ELR (cell line): ENCODE measurements at regions not wholly inside any gene's neighbourhood (a gene's known extent, or its start where the extent isn't known, plus 50 kb on each side); places are given as distances from the start of the nearest gene placed in this dataset.
"Not testable (repeated sequence)": the region's sequence is repeated elsewhere in the genome, so short reads cannot be mapped to it uniquely, and the experiment has no call there.

Experiments
- DNase-seq: peaks from one replicate; pipeline ENCODE4 v3.0.0-alpha.2; 2015; ENCODE audit warnings: low read depth

DNA sequence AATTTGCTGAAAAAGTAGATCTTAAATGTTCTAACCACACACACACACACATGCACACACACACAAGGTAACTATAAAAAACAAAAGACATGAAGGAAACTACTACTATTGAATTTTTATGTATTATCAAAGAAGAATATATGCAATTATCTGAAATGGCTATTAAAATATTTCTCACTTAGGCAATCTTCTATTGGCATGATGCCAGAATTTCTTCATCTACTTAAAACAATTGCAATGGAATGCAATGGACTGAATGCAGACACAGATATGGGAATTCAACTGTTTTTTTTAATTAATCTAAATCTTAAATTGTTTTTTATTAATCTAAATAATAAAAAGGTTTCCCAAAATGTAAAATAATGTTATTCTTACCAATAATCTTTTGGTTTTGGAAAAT lies 152.6 kb upstream of the SMLR1 start:
- DNase-seq = peak; percentile 48

GRCh38 chr6:130675072-130675471 lies 152.1 kb upstream of the SMLR1 start:
- peak; percentile 93 for DNase-seq

DNA sequence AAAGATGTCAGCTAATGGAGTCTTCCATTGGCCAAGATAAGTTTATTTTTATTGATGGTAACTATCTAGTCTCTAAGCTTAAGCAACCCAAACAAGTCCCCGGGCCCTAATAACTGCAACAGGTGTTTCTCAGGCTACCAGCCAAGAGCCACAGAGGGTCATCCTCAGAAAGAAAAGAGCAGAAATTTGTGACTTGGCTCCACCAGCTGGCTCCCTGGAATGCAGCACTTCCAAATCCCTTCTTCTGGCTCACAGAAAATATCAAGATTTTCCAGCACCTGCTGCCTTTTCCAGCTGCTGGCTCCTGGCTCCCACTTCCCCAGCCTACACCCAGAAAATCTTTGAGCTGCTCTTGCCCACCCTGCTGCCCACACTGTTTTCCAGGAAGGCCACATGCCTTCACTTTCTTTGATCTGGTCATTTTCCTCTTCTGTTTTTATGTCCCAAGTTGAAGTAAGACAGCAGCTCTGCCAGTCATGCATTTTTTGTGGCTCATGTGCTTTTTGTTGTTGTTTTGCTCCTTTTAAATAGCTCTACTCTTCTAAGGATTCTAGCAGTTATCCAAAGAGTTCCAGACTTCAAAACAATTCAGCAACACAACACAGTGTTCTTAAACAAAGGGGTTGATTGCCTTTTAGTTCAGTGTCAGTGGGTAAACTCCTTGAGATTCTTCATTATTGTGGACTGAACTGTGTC lies 151.0 kb upstream of the SMLR1 start:
- DNase-seq = peak; percentile 28

GRCh38 chr6:130676773-130677144 lies 150.4 kb upstream of the SMLR1 start:
- DNase-seq = no peak

- no peak for DNase-seq
Observed at GRCh38 chr6:130677312-130677711, 149.9 kb upstream of the SMLR1 start.

- no peak for DNase-seq
Observed at GRCh38 chr6:130677766-130678165, 149.4 kb upstream of the SMLR1 start.

DNA sequence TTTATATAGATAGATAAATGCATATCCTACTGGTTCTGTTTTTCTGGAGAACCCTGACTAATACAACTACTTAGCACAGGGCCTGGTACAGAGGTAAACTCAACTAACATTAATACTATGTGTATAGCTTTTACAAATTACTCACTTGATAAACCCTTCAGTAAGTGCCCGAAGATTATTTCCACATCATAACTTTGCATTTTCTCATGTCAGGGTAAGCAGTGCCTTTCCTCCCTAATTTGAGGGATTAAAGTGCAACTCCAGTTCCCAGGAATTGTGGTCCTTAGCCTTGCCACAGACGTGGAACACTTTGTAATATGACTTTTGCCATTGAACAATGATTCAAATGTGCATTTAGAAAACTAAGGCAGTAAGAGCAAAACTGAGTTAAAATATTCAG lies 147.5 kb upstream of the SMLR1 start:
- no peak for DNase-seq

- no peak for DNase-seq
Observed at GRCh38 chr6:130680116-130680515, 147.1 kb upstream of the SMLR1 start.

DNA sequence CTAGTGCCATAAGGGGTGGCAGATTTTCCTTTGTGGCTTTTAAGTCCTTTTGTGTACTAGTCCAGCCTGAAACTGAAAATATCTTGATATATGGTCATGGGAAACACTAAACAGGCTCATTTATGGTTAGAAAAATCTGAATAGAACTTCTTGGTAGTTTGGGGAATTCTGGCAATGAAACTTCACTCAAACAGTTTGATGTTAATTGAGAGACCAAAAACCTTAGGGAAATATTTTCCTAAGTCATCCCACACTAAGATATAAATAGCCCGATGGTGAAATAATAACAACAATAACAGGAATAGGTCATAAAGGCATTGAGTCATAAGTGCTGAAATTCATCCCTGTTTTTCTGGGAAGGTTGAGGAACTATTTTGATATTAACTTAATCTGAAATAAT lies 146.2 kb upstream of the SMLR1 start:
- DNase-seq = peak; percentile 69

GRCh38 chr6:130682066-130682465 lies 145.1 kb upstream of the SMLR1 start:
- no peak for DNase-seq

DNA sequence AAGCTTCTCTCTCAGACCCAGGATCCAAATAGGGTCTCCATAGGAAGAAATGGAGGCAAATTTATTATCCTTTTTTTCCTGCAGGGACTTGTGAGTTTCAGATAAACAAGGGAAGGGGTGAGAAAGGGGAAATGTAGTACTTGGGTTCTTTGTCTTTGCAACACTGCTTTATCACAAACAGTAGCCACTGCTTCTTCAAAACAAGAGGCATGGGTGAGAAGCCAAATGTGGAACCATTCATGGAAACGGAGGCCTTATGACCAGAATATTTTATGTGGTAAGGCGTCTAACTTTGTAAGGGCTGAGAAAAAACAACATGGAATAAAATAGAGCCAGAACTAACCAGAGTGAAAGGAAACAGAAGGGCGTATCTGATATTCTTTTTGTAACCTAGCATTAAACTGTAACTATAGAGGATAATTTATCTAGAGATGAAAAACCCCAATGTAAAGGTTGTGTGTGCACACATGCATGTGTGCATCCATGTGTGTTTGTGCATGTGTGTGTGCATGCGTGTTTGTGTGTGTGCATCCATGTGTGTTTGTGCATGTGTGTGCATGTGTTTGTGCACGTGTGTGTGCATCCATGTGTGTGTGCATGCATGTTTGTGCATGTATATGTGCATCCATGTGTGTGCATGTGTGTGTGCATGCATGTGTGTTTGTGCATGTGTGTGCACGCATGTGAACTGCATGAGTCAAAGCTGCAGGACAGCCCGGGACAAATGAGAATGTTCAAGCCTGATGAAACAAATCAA lies 143.3 kb upstream of the SMLR1 start:
- DNase-seq = no peak

DNA sequence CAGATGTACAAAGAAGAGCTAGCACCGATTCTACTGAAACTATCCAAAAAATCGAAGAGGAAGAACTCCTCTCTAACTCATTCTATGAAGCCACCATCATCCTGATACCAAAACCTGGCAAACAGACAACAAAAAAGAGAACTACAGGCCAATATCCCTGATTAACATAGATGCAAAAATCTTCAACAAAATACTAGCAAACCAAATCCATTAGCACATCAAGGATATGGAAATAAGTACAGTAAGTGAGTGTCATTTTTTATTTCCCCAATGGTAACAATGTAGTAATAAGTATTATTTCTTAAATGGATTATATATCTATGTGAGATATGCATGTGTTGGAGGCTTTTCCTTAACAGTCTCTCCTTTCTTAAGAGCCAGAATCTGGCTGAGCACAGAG lies 134.5 kb upstream of the SMLR1 start:
- DNase-seq = no peak

- no peak for DNase-seq
Observed at GRCh38 chr6:130693944-130694343, 133.3 kb upstream of the SMLR1 start.

DNA sequence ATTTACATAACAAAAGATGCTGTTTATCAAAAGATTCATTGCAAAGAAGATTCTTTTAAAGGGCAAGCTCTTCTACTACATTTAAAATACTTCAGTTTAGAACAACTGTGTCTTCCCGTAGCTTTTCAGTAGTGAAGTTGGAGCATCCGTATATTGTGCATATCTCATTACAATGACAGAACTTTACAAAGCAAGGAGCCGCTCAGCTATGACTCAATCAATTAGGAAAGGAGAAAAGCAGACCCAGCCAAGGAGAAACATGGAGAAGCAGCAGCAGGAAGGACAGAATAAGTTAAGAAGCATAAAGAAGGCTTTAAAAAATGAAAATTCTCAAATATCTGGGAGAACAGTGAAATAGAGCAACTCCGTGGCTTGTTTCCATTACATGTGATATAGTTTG lies 132.6 kb upstream of the SMLR1 start:
- peak; percentile 17 for DNase-seq

DNA sequence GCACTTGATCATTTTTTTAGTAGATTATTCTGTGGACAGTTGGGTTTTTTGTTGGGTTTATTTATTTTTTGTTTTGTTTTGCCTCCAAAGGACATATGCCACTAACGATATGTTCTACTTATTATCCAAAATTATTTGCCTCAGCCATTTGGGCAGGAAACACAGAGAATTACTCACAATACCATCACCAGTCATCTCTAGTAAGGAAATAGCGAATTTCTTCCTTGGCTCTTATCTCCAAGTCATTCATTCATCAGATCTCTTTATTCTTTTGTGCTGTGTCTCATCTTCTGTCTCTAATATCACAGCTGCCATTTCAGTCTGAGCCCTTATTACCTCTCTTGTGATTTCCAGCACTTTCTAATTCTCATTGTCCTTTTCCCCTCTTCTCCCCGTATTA lies 130.4 kb upstream of the SMLR1 start:
- peak; percentile 74 for DNase-seq

DNA sequence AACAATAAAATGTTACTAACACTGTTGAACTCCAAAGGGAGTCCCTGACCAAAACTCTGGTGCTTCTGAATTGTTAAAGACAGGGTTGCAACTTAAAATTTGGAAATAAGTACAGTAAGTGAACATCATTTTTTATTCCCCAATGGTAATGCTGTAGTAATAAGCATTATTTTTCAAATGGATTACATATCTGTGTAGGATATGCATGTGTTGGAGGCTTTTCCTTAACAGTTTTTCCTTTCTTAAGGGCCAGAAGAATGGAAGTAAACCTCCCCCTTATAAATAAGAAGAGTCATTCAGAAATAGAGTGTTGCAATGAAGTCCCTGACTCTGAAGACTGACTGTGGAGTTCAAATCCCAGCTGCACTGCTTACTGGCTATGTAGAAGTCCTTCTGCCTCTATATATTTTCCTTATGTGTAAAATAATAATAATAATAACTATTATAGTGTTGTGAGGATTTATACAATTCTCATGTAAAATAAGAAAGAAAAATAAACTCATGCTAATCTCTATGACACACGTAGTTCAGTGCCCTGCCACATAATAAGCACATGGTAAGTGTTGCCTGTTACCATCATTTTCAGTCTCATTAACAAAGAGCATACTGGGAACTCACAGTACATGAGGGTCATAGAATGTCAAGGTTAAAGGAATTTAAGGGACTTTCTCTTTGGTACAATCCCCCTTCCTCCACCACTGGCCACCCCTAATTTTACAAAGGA lies 129.8 kb upstream of the SMLR1 start:
- peak; percentile 40 for DNase-seq

- peak; percentile 82 for DNase-seq
Observed at GRCh38 chr6:130697995-130698535, 129.1 kb upstream of the SMLR1 start.

- DNase-seq = no peak
Observed at GRCh38 chr6:130699742-130700141, 127.5 kb upstream of the SMLR1 start.

DNA sequence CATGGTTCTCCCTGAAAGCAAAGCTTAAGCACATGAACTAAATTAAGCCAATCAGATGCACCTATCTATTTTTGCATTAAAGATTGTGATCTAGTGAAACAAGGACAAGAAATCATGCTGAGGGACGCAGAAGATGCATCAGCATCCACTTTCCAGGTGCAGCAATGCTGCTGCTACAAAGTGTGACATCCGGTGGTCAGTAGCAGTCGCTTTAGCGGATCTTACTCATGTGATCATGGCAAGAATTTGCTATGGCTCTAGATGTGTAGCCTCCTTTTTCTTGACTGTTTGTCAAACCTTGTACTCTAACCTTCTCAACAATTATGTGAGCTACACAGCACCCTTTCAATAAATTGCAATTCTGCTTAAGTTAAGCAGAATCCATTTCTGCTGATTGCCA lies 126.8 kb upstream of the SMLR1 start:
- no peak for DNase-seq

DNA sequence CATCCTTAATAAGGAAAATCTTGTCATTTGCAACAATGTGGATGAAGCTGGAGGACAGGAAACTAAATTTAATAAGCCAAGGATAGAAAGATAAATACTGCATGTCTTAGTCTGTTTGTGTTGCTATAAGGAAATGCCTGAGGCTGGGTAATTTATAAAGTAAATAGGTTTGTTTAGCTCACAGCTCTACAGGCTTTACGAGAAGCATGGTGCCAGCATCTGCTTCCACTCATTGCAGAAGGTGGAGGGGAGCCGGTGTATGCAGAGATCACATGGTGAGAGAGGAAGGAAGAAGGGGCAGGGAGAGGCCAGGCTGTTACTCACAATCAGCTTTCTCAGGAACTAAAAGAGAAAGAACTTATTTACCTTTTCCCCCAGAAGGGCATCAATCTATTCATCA lies 118.9 kb upstream of the SMLR1 start:
- DNase-seq = peak; percentile 36

GRCh38 chr6:130711641-130712040 lies 115.6 kb upstream of the SMLR1 start:
- not testable (repeated sequence) for DNase-seq

DNA sequence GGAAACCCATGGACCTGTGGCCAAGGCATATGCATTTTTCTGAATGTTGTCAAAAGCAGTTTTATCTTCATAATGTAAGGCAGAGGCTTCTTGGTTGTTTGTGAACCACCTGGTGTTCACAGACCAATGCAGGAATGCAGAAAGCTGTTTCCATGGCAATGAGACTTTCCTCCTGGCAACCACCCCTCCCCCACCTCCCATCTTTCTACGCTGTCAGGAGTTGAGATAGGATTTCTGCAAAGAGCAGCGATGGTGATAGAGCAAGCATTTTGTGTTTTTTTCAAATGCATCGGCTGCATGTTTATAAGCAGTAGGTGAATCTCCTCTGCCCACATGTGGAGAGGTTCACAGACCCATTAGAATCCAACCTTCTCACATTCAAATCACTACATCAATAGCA lies 114.1 kb upstream of the SMLR1 start:
- DNase-seq = no peak

DNA sequence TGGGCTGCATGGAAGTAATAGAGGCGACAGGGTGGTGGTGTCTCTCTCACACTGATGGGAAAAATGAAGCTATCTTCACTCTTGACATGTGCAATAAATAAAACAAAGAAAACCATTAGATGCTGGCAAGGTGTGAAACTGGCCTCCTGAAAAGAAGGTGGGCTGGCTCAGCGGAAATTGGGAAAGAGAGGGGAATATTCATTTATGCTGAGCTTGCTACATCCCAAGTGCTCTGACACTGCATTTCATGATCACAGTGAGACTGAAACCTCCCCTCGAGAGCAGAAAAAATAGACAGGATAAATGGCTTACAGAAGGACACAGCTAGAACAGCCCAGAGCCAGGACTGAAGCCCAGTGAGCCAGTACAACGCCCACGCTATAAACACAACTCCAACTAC lies 112.1 kb upstream of the SMLR1 start:
- no peak for DNase-seq
